GM12873 (cell line): ENCODE measurements at regions not wholly inside any gene's neighbourhood (a gene's known extent, or its start where the extent isn't known, plus 50 kb on each side); places are given as distances from the start of the nearest gene placed in this dataset.

Experiments used
- CTCF ChIP-seq: IDR thresholded peaks from 2 replicates; pipeline ENCODE4 v1.5.1; 2012; ENCODE audit warnings: low read depth, mild to moderate bottlenecking, moderate library complexity, low read length, control low read depth; ENCODE audit not compliant: insufficient read depth; ENCODE audit errors: missing control alignments

GRCh38 chr12:34151019-34151418 lies 128.7 kb downstream of the ALG10 start:
- no peak for TF ChIP-seq CTCF

DNA sequence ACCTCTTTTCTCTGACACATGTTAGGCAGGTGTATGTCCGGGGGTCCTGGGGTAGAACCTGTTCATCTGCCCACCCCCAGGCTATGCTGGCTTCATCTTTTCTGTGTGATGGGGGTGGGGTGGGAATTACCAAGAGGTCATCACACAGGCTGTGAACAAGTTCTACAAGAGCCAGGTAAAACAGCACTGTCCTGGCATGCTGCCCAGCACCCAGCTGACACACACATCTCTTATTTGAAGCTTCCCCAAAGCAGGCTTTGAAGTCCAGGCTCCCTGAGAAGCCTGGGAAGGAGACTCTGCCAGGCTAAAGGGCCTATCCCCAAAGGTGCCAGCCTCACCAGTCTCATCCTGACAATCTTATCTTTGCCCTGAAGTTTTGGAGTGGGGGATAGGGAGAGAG lies 141.1 kb downstream of the ALG10 start:
- no peak for TF ChIP-seq CTCF

DNA sequence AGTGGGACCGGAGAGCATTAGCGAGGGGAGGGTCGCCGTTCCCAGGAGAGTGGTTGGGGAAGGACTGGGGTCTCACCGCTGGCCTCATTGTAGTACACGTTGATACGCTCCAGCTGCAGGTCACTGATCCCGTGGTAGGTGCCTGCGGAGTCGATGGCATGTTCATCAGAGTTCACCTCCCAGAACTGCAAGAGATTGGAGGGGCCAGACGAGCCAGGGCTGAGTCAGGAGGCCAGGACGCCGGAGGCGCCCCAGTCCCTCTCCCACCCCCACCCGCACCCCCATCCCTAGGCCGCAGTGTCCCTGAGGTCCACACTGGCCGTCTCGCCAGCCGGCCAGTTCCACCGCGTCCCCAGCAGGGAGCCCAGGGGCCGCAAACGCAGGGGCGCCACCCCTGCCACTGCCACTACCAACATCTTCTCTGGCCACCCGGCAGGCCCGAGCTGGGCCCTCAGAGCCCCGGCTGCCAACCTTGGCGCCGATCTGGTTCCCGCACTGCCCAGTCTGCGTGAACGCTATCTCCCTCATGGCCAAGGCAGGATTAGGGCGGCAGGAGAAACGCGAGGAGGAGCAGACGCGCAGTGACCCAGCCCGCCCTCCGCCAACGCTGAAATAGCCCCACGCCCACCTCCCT lies 144.2 kb downstream of the ALG10 start:
- no peak for TF ChIP-seq CTCF

DNA sequence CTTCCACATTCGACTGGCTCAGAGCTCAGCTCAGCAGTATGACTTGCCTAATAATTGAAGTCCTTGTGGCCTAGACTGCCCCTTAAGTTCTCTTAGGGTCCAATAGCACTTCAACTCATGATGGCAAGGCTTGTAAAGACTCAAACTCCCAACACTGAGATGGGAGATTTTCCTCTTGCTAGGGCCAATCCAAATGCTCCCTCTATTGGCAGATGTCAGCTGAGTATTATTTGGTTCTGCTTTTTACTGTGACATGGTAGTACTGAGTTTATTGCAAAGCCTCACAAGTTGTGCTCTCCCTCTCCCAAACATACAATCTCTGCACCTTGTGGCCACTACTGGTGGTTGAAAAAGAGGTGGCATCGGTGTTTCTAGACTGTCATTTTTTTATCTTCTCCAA lies 164.2 kb downstream of the ALG10 start:
- TF ChIP-seq CTCF, result no peak

DNA sequence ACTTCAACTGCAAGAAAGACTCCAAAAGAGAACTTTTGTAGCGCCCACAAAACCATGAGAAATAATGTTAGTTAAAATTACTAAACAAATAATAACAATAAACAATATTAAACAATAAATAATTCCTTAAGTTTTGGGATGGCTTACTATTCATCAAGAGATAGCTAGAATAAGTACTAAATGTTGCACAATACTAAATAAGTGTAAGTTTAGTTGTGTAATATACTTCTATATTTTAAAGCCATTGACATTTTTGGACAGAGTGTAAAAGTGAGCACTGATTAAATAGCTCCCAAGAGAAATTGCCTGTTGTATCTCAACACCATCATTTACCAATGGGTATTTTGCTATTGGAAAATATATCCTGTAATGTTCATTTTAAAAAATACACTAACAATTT lies 166.7 kb downstream of the ALG10 start:
- no peak for TF ChIP-seq CTCF

- TF ChIP-seq CTCF, result no peak
Measured at GRCh38 chr12:34190054-34190453, 167.8 kb downstream of the ALG10 start.

- no peak for TF ChIP-seq CTCF
Measured at GRCh38 chr12:34198924-34199323, 176.6 kb downstream of the ALG10 start.
